ENCODE measurements at regions not wholly inside any gene's neighbourhood (a gene's known extent, or its start where the extent isn't known, plus 50 kb on each side); places are given as distances from the start of the nearest gene placed in this dataset.

- H3K36me3 ChIP-seq (ENCODE audit: insufficient read depth, low read length), result no peaks in the 10 kb centered on the region
- no peaks in the 10 kb centered on the region for H3K9me3 ChIP-seq (ENCODE audit: low read length)
- no peak overlapping the region for H2AFZ ChIP-seq (ENCODE audit: low read depth, low read length)
- H4K20me1 ChIP-seq (ENCODE audit: insufficient read depth), result no peaks in the 10 kb centered on the region
- TF ChIP-seq EP300 (conservative IDR thresholded peaks at IDR 0.05; ENCODE audit: poor library complexity, severe bottlenecking), result no peak
- H3F3A ChIP-seq (ENCODE audit: insufficient read depth, low read length, poor library complexity, severe bottlenecking), result no peaks in the 10 kb centered on the region
- H3K4me2 ChIP-seq (ENCODE audit: low read length), result no peak overlapping the region
- H3K79me2 ChIP-seq (replicated peaks; ENCODE audit: insufficient read depth, low read length), result no peaks in the 10 kb centered on the region
- no peak overlapping the region for H3K4me3 ChIP-seq (ENCODE audit: low read length)
- no peaks in the 10 kb centered on the region for H3K27me3 ChIP-seq (ENCODE audit: insufficient read depth, low read depth, low read length)
- no peak overlapping the region for H3K27ac ChIP-seq (ENCODE audit: low read length)
- H3K9ac ChIP-seq (ENCODE audit: low read length), result no peak overlapping the region
- H3K9me2 ChIP-seq (ENCODE audit: insufficient read depth, low read length), result no peaks in the 10 kb centered on the region
These were observed 158.3 kb downstream of the EFHB start for GRCh38 chr3:19775765-19776164.

GRCh38 chr3:19769694-19770093, 164.3 kb downstream of the EFHB start:
- H3K79me2 ChIP-seq (replicated peaks; ENCODE audit: insufficient read depth, low read length), result no peaks in the 10 kb centered on the region
- no peak overlapping the region for H3K9ac ChIP-seq (ENCODE audit: low read length)
- no peak overlapping the region for H3K4me3 ChIP-seq (ENCODE audit: low read length)
- no peak overlapping the region for H3K27ac ChIP-seq (ENCODE audit: low read length)
- TF ChIP-seq, protein P1, sequence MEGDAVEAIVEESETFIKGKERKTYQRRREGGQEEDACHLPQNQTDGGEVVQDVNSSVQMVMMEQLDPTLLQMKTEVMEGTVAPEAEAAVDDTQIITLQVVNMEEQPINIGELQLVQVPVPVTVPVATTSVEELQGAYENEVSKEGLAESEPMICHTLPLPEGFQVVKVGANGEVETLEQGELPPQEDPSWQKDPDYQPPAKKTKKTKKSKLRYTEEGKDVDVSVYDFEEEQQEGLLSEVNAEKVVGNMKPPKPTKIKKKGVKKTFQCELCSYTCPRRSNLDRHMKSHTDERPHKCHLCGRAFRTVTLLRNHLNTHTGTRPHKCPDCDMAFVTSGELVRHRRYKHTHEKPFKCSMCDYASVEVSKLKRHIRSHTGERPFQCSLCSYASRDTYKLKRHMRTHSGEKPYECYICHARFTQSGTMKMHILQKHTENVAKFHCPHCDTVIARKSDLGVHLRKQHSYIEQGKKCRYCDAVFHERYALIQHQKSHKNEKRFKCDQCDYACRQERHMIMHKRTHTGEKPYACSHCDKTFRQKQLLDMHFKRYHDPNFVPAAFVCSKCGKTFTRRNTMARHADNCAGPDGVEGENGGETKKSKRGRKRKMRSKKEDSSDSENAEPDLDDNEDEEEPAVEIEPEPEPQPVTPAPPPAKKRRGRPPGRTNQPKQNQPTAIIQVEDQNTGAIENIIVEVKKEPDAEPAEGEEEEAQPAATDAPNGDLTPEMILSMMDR (IDR thresholded peaks at IDR 0.05; ENCODE audit: poor library complexity, severe bottlenecking), result no peak
- TF ChIP-seq TAF1 (IDR thresholded peaks at IDR 0.05; ENCODE audit: low read depth), result no peak
- no peak for TF ChIP-seq EZH2 (IDR thresholded peaks at IDR 0.05; ENCODE audit: borderline replicate concordance, insufficient read depth, low read length, poor library complexity, severe bottlenecking)
- TF ChIP-seq SMC3 (conservative IDR thresholded peaks at IDR 0.05; ENCODE audit: poor library complexity), result no peak
- TF ChIP-seq REST (IDR thresholded peaks at IDR 0.05; ENCODE audit: borderline replicate concordance), result no peak
- no peak for TF ChIP-seq EP300 (conservative IDR thresholded peaks at IDR 0.05; ENCODE audit: poor library complexity, severe bottlenecking)
- no peak for TF ChIP-seq RAD21 (conservative IDR thresholded peaks at IDR 0.05)
- H3K9me2 ChIP-seq (ENCODE audit: insufficient read depth, low read length), result no peaks in the 10 kb centered on the region
- no peak overlapping the region for H3K4me2 ChIP-seq (ENCODE audit: low read length)
- no peaks in the 10 kb centered on the region for H4K20me1 ChIP-seq (ENCODE audit: insufficient read depth)
- H2AFZ ChIP-seq (ENCODE audit: low read depth, low read length), result no peak overlapping the region
- no peaks in the 10 kb centered on the region for H3F3A ChIP-seq (ENCODE audit: insufficient read depth, low read length, poor library complexity, severe bottlenecking)
- no peaks in the 10 kb centered on the region for H3K9me3 ChIP-seq (ENCODE audit: low read length)
- H3K27me3 ChIP-seq (ENCODE audit: insufficient read depth, low read depth, low read length), result no peaks in the 10 kb centered on the region
- no peaks in the 10 kb centered on the region for H3K36me3 ChIP-seq (ENCODE audit: insufficient read depth, low read length)

DNA sequence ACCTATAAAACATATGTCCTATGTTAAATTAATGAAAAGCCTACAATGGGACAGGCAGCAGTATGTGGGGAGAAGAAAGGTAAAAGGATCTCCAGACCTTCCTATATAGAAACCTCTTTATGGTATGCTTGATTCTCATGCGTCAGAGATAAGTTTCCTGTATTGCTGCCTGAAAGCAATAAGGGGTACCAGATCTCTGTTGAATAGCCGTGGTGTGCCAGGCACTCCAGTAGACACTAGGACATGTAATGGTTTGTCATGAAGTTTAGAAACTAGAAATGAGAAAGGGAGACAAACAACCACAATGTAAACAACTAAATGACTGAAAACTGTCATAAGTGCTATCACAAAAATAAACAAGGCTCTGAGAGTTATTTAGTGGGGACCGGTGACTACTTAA, 168.1 kb downstream of the EFHB start:
- H3K9me2 ChIP-seq (ENCODE audit: insufficient read depth, low read length), result no peaks in the 10 kb centered on the region
- TF ChIP-seq RAD21 (conservative IDR thresholded peaks at IDR 0.05) (no peak), POLR2AphosphoS5 (IDR thresholded peaks at IDR 0.05) (no peak), EP300 (conservative IDR thresholded peaks at IDR 0.05; ENCODE audit: poor library complexity, severe bottlenecking) (no peak), TAF1 (IDR thresholded peaks at IDR 0.05; ENCODE audit: low read depth) (no peak), EZH2 (IDR thresholded peaks at IDR 0.05; ENCODE audit: borderline replicate concordance, insufficient read depth, low read length, poor library complexity, severe bottlenecking) (no peak), MXI1 (conservative IDR thresholded peaks at IDR 0.05; ENCODE audit: poor library complexity, severe bottlenecking) (no peak), SMC3 (conservative IDR thresholded peaks at IDR 0.05; ENCODE audit: poor library complexity) (no peak), REST (IDR thresholded peaks at IDR 0.05; ENCODE audit: borderline replicate concordance) (no peak)
- TF ChIP-seq, protein P1 (IDR thresholded peaks at IDR 0.05; ENCODE audit: poor library complexity, severe bottlenecking), result no peak

More for the DNA sequence above, 168.1 kb downstream of the EFHB start:
- no peaks in the 10 kb centered on the region for H3K79me2 ChIP-seq (replicated peaks; ENCODE audit: insufficient read depth, low read length)
- H4K20me1 ChIP-seq (ENCODE audit: insufficient read depth), result no peaks in the 10 kb centered on the region
- H3K9ac ChIP-seq (ENCODE audit: low read length), result no peak overlapping the region
- no peak overlapping the region for H2AFZ ChIP-seq (ENCODE audit: low read depth, low read length)
- H3K4me3 ChIP-seq (ENCODE audit: low read length), result no peak overlapping the region
- no peaks in the 10 kb centered on the region for H3K9me3 ChIP-seq (ENCODE audit: low read length)
- no peak overlapping the region for H3K4me2 ChIP-seq (ENCODE audit: low read length)
- no peaks in the 10 kb centered on the region for H3F3A ChIP-seq (ENCODE audit: insufficient read depth, low read length, poor library complexity, severe bottlenecking)
- no peak overlapping the region for H3K27ac ChIP-seq (ENCODE audit: low read length)
- no peaks in the 10 kb centered on the region for H3K27me3 ChIP-seq (ENCODE audit: insufficient read depth, low read depth, low read length)
- no peaks in the 10 kb centered on the region for H3K36me3 ChIP-seq (ENCODE audit: insufficient read depth, low read length)
